ENCODE measurements at regions not wholly inside any gene's neighbourhood (a gene's known extent, or its start where the extent isn't known, plus 50 kb on each side); places are given as distances from the start of the nearest gene placed in this dataset.
"Not testable (repeated sequence)": the region's sequence is repeated elsewhere in the genome, so short reads cannot be mapped to it uniquely, and the experiment has no call there.

DNA sequence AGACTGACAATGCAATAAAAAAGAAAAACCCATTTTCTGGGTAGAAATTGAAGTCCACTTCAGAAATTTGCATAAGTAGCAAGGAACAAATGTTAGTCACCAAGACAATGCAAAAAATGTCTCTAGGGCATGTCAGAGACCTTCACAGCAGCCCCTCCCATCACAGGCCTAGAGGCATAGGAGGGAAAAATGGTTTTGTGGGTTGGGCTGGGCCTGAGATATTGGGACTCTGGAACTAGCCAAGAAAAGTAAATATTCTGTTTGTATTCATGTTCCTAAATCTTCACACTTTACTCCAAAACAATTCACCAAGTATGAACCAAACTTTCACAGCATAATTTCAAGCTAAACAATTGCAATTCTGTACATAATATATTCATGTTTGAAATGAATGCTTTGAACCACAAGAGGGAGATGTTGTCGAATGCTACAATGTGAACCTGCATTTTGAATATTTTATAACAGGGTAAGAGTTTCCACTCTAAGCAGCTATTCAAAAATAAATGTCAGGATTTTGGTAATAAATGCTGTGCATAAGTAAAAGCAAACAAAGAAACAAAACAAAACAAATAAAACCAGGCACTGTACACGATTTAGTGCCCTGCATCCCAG lies 429.2 kb downstream of the OTOL1 start:
- no peaks in the 10 kb centered on the region for H3K27me3 Mint-ChIP-seq (ENCODE audit: low read depth)
- no peak overlapping the region for H3K4me3 Mint-ChIP-seq
- H3K27ac Mint-ChIP-seq (ENCODE audit: unreplicated experiment): no peak overlapping the region
- DNase-seq (ENCODE audit: low read depth, low spot score): no peak
- H3K36me3 Mint-ChIP-seq (ENCODE audit: low read depth): peaks cover 2% of the 10 kb centered on the region
- peak; percentile 39 for TF ChIP-seq CTCF (conservative IDR thresholded peaks at IDR 0.05)
- no peaks in the 10 kb centered on the region for H3K4me1 Mint-ChIP-seq
- peaks cover 5% of the 10 kb centered on the region for H3K9me3 Mint-ChIP-seq

GRCh38 chr3:161927131-161927530 lies 430.5 kb downstream of the OTOL1 start:
- H3K4me1 Mint-ChIP-seq: no peaks in the 10 kb centered on the region
- peaks cover 3% of the 10 kb centered on the region for H3K9me3 Mint-ChIP-seq
- no peaks in the 10 kb centered on the region for H3K27me3 Mint-ChIP-seq (ENCODE audit: low read depth)
- peaks cover 2% of the 10 kb centered on the region for H3K36me3 Mint-ChIP-seq (ENCODE audit: low read depth)
- no peak overlapping the region for H3K4me3 Mint-ChIP-seq
- no peak for DNase-seq (ENCODE audit: low read depth, low spot score)
- TF ChIP-seq CTCF (conservative IDR thresholded peaks at IDR 0.05): no peak
- H3K27ac Mint-ChIP-seq (ENCODE audit: unreplicated experiment): no peak overlapping the region

- peaks cover 9% of the 10 kb centered on the region for H3K9me3 Mint-ChIP-seq
- no peak for DNase-seq (ENCODE audit: low read depth, low spot score)
- no peak overlapping the region for H3K4me3 Mint-ChIP-seq
- peaks cover 3% of the 10 kb centered on the region for H3K36me3 Mint-ChIP-seq (ENCODE audit: low read depth)
- H3K27me3 Mint-ChIP-seq (ENCODE audit: low read depth): no peaks in the 10 kb centered on the region
- peak overlapping the region; percentile 3 for H3K27ac Mint-ChIP-seq (ENCODE audit: unreplicated experiment)
- no peak for TF ChIP-seq CTCF (conservative IDR thresholded peaks at IDR 0.05)
- H3K4me1 Mint-ChIP-seq: no peaks in the 10 kb centered on the region
These were observed 443.5 kb downstream of the OTOL1 start for GRCh38 chr3:161939918-161940620.

- no peaks in the 10 kb centered on the region for H3K27me3 Mint-ChIP-seq (ENCODE audit: low read depth)
- H3K4me3 Mint-ChIP-seq: no peak overlapping the region
- TF ChIP-seq CTCF (conservative IDR thresholded peaks at IDR 0.05): no peak
- no peaks in the 10 kb centered on the region for H3K4me1 Mint-ChIP-seq
- H3K9me3 Mint-ChIP-seq: peaks cover 12% of the 10 kb centered on the region
- H3K27ac Mint-ChIP-seq (ENCODE audit: unreplicated experiment): no peak overlapping the region
- H3K36me3 Mint-ChIP-seq (ENCODE audit: low read depth): peaks cover 7% of the 10 kb centered on the region
- no peak for DNase-seq (ENCODE audit: low read depth, low spot score)
These were observed 444.0 kb downstream of the OTOL1 start for GRCh38 chr3:161940621-161940965.

GRCh38 chr3:161941891-161942290 lies 445.3 kb downstream of the OTOL1 start:
- H3K9me3 Mint-ChIP-seq: peaks cover 11% of the 10 kb centered on the region
- no peaks in the 10 kb centered on the region for H3K4me1 Mint-ChIP-seq
- no peak for TF ChIP-seq CTCF (conservative IDR thresholded peaks at IDR 0.05)
- H3K4me3 Mint-ChIP-seq: no peak overlapping the region
- no peaks in the 10 kb centered on the region for H3K27me3 Mint-ChIP-seq (ENCODE audit: low read depth)
- H3K36me3 Mint-ChIP-seq (ENCODE audit: low read depth): peaks cover 4% of the 10 kb centered on the region
- no peak overlapping the region for H3K27ac Mint-ChIP-seq (ENCODE audit: unreplicated experiment)
- DNase-seq (ENCODE audit: low read depth, low spot score): no peak

DNA sequence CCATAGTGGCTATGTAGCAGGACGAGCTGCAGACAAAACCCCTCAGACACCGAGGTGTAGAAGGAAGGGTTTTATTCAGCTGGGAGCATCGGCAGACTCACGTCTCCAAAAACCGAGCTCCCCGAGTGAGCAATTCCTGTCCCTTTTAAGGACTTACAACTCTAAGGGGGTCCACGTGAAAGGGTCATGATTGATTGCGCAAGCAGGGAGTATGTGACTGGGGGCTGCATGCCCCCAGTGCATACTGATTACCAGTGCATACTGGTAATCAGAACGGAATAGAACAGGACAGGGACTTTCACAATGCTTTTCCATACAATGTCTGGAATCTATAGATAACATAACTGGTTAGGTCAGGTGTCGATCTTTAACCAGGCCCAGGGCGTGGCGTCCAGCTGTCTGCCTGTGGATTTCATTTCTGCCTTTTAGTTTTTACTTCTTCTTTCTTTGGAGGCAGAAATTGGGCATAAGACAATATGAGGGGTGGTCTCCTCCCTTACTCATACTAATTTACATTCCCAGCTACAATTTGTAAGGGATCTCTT lies 447.3 kb downstream of the OTOL1 start:
- H3K27me3 Mint-ChIP-seq (ENCODE audit: low read depth); H3K4me3 Mint-ChIP-seq; H3K27ac Mint-ChIP-seq (ENCODE audit: unreplicated experiment); H3K9me3 Mint-ChIP-seq; H3K4me1 Mint-ChIP-seq; DNase-seq (ENCODE audit: low read depth, low spot score); H3K36me3 Mint-ChIP-seq (ENCODE audit: low read depth): not testable (repeated sequence)

Data from neural crest cell (in vitro differentiated cells).